ENCODE measurements at regions not wholly inside any gene's neighbourhood (a gene's known extent, or its start where the extent isn't known, plus 50 kb on each side); places are given as distances from the start of the nearest gene placed in this dataset.

- TF ChIP-seq EZH2 (IDR thresholded peaks at IDR 0.05; ENCODE audit: borderline replicate concordance, low read depth, low read length, poor library complexity, severe bottlenecking) = no peak
- TF ChIP-seq CTCF (conservative IDR thresholded peaks at IDR 0.05; ENCODE audit: low read depth, low read length) = no peak
Measured at GRCh38 chr7:54963155-54963554, 55.7 kb upstream of the EGFR start.

All from A673 (cell line).